GM10266 (cell line): ENCODE measurements at regions not wholly inside any gene's neighbourhood (a gene's known extent, or its start where the extent isn't known, plus 50 kb on each side); places are given as distances from the start of the nearest gene placed in this dataset.

Experiments used
- DNase-seq: peaks from one replicate; pipeline ENCODE4 v3.0.0; 2012; ENCODE audit errors: extremely low spot score
- TF ChIP-seq, protein P1 (sequence below): IDR thresholded peaks from 2 replicates; pipeline ENCODE4 v1.5.1; 2012; ENCODE audit warnings: mild to moderate bottlenecking, low read depth; ENCODE audit not compliant: control insufficient read depth, insufficient read depth; ENCODE audit errors: missing control alignments

DNA sequence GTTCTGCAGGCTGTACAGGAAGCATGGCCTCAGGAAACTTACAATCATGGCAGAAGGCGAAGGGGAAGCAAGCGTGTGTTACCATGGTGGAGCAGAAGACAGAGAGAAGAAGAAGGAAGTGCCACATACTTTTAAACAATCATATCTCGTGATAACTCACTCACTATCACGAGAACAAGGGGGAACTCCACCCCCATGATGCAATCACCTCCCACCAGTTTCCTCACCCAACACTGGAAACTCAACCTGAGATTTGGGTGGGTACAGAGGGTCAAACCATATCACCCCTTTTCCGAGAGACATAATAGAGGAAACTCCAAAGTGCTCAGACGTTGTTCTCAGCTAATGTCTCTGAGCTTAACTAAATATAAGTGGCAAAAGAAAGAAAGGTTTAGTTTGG, 186.3 kb upstream of the MME start:
- TF ChIP-seq, protein P1, sequence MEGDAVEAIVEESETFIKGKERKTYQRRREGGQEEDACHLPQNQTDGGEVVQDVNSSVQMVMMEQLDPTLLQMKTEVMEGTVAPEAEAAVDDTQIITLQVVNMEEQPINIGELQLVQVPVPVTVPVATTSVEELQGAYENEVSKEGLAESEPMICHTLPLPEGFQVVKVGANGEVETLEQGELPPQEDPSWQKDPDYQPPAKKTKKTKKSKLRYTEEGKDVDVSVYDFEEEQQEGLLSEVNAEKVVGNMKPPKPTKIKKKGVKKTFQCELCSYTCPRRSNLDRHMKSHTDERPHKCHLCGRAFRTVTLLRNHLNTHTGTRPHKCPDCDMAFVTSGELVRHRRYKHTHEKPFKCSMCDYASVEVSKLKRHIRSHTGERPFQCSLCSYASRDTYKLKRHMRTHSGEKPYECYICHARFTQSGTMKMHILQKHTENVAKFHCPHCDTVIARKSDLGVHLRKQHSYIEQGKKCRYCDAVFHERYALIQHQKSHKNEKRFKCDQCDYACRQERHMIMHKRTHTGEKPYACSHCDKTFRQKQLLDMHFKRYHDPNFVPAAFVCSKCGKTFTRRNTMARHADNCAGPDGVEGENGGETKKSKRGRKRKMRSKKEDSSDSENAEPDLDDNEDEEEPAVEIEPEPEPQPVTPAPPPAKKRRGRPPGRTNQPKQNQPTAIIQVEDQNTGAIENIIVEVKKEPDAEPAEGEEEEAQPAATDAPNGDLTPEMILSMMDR = no peak
- no peak for DNase-seq

DNA sequence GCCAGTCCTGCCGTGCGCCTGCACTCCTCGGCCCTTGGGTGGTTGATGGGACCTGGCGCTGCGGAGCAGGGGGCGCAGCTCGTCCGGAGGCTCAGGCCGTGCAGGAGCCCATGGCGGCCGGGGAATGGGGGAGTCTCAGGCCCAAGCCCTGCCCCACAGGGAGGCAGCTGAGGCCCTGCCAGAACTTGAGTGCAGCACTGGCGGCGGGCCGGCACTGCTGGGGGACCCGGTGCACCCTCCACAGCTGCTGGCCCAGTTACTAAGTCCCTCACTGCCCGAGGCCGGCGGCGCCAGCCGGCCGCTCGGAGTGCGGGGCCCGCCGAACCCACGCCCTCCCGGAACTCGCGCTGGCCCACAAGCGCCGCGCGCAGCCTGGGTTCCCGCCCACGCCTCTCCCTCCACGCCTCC, 190.9 kb upstream of the MME start:
- TF ChIP-seq, protein P1 = no peak
- DNase-seq = no peak

DNA sequence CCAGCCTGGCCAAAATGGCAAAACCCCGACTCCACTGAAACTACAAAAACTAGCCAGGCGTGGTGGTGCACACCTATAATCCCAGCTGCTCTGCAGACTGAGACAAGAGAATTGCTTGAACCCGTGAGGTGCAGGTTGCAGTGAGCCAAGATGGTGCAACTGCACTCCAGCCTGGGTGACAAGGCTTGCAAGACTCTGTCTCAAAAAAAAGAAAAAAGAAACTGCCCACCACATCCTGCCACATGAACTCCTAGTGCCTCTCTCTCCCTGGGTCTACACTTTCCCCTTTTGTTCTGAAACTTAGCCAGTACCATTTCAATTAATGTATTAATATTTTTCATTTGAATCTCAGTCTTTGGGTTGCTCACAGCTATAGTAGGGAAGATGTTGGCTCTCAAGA, 192.2 kb upstream of the MME start:
- DNase-seq = no peak
- TF ChIP-seq, protein P1 = no peak

DNA sequence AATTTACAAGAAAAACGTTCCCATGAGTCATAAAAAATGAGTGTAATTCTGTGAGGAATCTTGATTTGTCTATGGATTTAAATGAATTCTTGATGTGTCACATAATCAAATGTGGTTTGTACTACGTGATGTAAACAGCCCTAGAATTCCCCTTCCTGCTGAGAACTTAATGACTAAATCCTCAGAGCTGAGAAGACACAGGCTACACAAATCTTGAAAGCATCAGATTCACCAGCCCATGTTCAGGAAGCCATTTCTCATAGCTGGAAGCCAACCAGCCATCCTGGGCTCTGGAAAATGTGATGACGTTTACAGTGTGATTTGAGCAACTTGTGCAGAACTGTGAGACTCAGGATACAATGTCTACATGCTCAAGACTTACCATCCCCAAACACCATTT, 193.7 kb upstream of the MME start:
- TF ChIP-seq, protein P1 = no peak
- DNase-seq = no peak

DNA sequence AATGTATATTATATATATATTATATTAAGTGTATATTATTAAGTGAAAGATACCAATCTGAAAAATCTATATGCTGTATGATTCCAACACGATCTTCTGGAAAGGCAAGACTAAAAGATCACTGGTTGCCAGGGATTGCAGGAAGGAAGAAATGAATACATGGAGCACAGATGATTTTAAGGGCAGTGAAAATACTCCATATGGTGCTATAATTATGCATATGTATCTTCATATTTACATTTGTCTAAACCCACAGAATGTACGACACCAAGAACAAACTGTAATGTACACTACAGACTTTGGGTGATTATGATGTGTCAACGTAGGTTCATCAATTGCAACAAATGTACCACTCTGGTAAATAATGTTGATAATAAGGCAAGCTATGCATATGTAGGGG, 194.7 kb upstream of the MME start:
- TF ChIP-seq, protein P1 = no peak
- no peak for DNase-seq

DNA sequence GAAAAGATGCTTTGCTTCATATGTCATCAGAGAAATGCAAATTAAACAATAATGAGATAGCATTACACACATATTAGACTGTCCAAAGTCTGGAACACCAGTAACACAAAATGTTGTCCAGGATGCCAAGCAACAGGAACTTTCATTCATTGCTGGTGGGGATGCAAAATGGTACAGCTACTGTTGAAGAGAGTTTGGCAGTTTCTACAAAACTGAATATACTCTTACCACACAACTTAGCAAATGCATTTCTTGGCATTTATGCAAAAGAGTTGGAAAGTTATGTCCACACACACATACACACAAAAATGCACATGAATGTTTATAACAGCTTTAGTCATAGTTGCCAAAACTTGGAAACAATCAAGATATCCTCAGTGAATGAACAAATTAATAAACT, 195.2 kb upstream of the MME start:
- TF ChIP-seq, protein P1 = no peak
- no peak for DNase-seq

DNA sequence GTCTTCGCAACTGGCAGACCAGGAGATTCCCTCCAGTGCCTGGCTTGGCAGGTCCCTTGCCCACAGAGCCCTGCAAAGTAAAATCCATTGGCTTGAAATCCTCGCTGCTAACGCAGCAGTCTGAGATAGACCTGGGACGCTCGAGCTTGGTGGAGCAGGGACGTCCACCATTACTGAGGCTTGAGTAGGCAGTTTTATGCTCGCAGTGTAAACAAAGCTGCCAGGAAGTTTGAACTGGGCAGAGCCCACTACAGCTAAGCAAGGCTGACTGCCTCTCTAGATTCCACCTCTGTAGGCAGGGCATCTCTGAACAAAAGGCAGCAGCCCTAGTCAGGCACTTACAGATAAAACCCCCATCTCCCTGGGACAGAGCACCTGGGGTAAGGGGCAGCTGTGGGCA, 205.0 kb upstream of the MME start:
- TF ChIP-seq, protein P1 = no peak

DNA sequence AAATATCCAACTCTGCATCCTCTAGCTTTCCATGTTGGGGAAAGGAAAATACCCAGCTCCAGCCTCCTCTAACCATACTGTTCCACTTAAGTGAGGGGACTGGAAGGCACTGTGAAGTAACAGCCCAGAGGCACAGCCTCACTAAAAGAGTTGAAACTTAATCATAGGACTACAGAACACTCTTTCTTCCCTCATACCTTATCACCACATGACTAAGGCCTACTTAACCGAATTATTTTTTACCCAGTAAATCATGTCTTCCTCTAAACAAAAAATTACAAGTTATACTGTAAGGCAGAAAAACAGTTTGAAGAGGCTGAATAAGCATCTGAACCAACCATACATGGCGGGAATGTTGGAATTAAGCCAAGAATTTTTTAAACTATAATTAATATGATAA, 207.4 kb upstream of the MME start:
- TF ChIP-seq, protein P1 = no peak
- DNase-seq = no peak

More for the DNA sequence above, 205.0 kb upstream of the MME start:
- no peak for DNase-seq
